ENCODE measurements at regions not wholly inside any gene's neighbourhood (a gene's known extent, or its start where the extent isn't known, plus 50 kb on each side); places are given as distances from the start of the nearest gene placed in this dataset.
"Not testable (repeated sequence)": the region's sequence is repeated elsewhere in the genome, so short reads cannot be mapped to it uniquely, and the experiment has no call there.

GRCh38 chr16:32039919-32040318 is 166.3 kb downstream of the ZNF267 start:
- intact Hi-C loops (cut with DNase I); H3K9me3 ChIP-seq; H3K27me3 ChIP-seq; H3K27ac ChIP-seq; H3K36me3 ChIP-seq; DNase-seq (ENCODE audit: extremely low spot score in 2 of 2); H3K4me1 ChIP-seq; H3K4me3 ChIP-seq: not testable (repeated sequence)

DNA sequence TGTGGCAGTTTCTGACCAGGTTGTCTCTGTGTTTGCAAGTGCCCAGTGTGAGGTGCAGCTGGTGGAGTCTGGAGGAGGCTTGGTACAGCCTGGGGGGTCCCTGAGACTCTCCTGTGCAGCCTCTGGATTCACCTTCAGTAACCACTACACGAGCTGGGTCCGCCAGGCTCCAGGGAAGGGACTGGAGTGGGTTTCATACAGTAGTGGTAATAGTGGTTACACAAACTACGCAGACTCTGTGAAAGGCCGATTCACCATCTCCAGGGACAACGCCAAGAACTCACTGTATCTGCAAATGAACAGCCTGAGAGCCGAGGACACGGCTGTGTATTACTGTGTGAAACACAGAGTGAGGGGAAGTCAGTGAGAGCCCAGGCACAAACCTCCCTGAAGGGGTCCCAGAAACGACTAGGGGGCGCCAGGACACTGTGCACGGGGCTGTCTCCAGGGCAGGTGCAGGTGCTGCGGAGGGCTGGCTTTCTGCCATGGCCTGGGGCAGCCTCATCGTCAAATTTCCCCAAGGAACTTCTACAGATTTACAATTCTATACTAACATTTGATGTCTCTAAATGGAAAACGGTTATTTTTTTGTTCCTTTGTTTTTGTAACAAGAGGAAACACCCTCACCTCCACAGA is 187.0 kb upstream of the TP53TG3D start:
- H3K4me1 ChIP-seq; H3K36me3 ChIP-seq; H3K27me3 ChIP-seq; H3K4me3 ChIP-seq; intact Hi-C loops (cut with DNase I); H3K27ac ChIP-seq; H3K9me3 ChIP-seq: not testable (repeated sequence)
- DNase-seq (ENCODE audit: extremely low spot score in 2 of 2), result peak in 1 of 2 donors; percentile 40

- H3K36me3 ChIP-seq; H3K4me3 ChIP-seq; intact Hi-C loops (cut with DNase I); H3K27me3 ChIP-seq; H3K9me3 ChIP-seq; H3K4me1 ChIP-seq; H3K27ac ChIP-seq; DNase-seq (ENCODE audit: extremely low spot score in 2 of 2): not testable (repeated sequence)
Measured at GRCh38 chr16:32071586-32071985, 181.5 kb upstream of the TP53TG3D start.

- DNase-seq (ENCODE audit: extremely low spot score in 2 of 2); H3K4me3 ChIP-seq; H3K36me3 ChIP-seq; H3K4me1 ChIP-seq; intact Hi-C loops (cut with DNase I); H3K27ac ChIP-seq; H3K9me3 ChIP-seq; H3K27me3 ChIP-seq: not testable (repeated sequence)
Measured at GRCh38 chr16:32083891-32084290, 169.2 kb upstream of the TP53TG3D start.

DNA sequence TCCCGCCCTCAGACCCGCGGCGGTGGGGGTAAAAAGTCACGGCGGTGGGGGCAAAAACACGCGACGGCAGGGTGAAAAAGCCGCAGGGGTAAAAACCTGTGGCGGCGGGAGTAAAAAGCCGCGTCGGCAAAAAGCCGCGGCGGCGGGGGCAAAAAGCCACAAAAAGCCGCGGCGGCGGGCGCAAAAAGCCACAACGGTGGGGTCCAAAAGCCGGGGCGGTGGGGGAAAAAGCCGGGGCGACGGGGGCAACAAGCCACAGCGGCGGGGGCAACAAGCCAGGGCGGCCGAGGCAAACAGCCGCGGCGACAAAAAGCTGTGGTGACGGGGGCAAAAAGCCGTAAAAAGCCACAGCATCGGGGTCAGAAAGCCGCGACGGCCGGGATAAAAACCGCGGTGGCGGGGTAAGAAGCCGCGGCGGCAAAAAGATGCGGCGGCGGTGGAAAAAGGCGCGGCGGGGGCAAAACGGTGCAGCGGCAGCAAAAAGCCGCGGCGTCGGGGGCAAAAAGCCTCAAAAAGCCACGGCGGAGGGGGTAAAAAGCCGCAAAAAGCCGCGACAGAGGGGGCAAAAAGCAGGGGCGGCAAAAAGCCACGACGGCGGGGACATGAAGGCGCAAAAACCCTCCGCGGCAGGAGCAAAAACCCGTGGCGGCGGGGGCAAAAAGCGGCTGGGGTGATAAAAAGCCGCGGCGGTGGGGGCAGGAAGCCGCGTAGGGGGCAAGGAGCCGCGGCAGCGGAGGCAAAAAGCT is 168.3 kb upstream of the TP53TG3D start:
- peak overlapping the region in 1 of 2 donors; percentile 26 for H3K4me3 ChIP-seq
- intact Hi-C loops (cut with DNase I); H3K4me1 ChIP-seq; H3K27ac ChIP-seq; DNase-seq (ENCODE audit: extremely low spot score in 2 of 2); H3K9me3 ChIP-seq; H3K36me3 ChIP-seq; H3K27me3 ChIP-seq: not testable (repeated sequence)

DNA sequence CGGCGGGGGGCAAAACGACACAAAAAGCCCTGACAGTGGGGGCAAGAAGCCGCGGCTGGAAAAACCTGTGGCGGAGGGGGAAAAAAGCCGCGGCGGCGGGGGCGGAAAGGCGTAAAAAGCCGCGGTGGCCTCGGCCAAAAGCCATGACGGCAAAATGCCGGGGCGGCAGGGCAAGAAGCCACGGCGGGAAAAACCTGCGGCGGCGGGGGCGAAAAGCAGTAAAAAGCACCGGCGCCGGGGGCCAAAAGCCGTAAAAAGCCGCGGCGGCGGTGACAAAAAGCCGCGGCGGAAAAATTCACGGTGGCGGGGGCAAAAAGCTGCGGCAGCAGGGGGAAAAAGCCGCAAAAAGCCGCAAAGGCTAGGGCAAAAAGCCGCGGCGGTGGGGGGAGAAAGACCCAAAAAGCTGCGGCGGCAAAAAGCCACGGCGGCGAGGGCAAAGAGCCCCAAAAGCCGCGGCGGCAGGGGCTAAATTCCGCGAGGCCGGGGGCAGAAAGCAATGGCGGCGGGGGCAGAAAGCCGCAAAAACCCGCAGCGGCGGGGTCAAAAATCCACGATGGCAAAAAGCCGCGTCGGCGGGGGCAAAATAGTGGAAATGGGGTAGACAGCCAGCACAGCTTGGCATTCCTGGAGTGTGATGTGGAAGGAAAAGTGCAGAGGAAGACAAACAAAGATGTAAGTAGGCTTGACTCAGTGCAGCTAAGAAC is 167.5 kb upstream of the TP53TG3D start:
- DNase-seq (ENCODE audit: extremely low spot score in 2 of 2); H3K27me3 ChIP-seq; intact Hi-C loops (cut with DNase I): not testable (repeated sequence)

GRCh38 chr16:32115562-32115961 is 137.5 kb upstream of the TP53TG3D start:
- H3K36me3 ChIP-seq; intact Hi-C loops (cut with DNase I): not testable (repeated sequence)
- peak in 1 of 2 donors; percentile 70 for DNase-seq (ENCODE audit: extremely low spot score in 2 of 2)

More for the DNA sequence above, 167.5 kb upstream of the TP53TG3D start:
- not testable (repeated sequence) for H3K36me3 ChIP-seq, H3K27ac ChIP-seq, H3K9me3 ChIP-seq, H3K4me1 ChIP-seq
- H3K4me3 ChIP-seq, result peak overlapping the region in 1 of 2 donors; percentile 26

DNA sequence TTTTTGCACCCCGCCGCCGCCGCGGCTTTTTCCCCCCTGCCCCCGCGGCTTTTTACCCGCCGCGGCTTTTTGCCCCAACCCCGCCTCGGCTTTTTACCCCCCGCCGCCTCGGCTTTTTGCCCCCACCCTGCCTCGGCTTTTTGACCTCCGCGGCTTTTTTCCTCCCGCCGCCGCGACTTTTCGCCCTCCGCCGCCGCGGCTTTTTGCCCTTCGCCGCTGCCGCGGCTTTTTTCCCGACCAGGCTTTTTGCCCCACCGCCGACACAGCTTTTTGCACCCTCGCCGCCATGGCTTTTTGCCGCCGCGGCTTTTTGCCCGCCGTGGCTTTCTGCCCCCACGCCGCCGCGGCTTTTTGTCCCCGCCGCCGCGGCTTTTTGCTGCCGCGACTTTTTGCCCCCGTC is 137.0 kb upstream of the TP53TG3D start:
- Histone ChIP-seq H3K9me3 (no peaks in the 10 kb centered on the region), H3K27ac (no peak overlapping the region), H3K4me1 (peaks cover 7% of the 10 kb centered on the region), H3K4me3 (peak overlapping the region in 1 of 2 donors; percentile 42), H3K36me3 (no peaks in the 10 kb centered on the region), H3K27me3 (no peaks in the 10 kb centered on the region)
- TF ChIP-seq POLR2A (IDR thresholded peaks at IDR 0.05) (no peak), POLR2AphosphoS5 (IDR thresholded peaks at IDR 0.05; ENCODE audit: insufficient read depth in 1 of 2, low read depth in 1 of 2) (no peak), CTCF (IDR thresholded peaks at IDR 0.05) (no peak)
- intact Hi-C loops (cut with DNase I), result no loop called here
- DNase-seq (ENCODE audit: extremely low spot score in 2 of 2), result no peak

More at GRCh38 chr16:32115562-32115961, 137.5 kb upstream of the TP53TG3D start:
- not testable (repeated sequence) for H3K4me1 ChIP-seq, H3K27me3 ChIP-seq, H3K9me3 ChIP-seq, H3K27ac ChIP-seq
- peak overlapping the region in 1 of 2 donors; percentile 42 for H3K4me3 ChIP-seq

GRCh38 chr16:32116533-32116932 is 136.6 kb upstream of the TP53TG3D start:
- intact Hi-C loops (cut with DNase I); DNase-seq (ENCODE audit: extremely low spot score in 2 of 2); H3K9me3 ChIP-seq; H3K36me3 ChIP-seq; H3K27ac ChIP-seq; H3K4me1 ChIP-seq; H3K27me3 ChIP-seq: not testable (repeated sequence)
- peak overlapping the region in 1 of 2 donors; percentile 42 for H3K4me3 ChIP-seq

GRCh38 chr16:32120372-32120771 is 132.7 kb upstream of the TP53TG3D start:
- intact Hi-C loops (cut with DNase I); H3K4me3 ChIP-seq; H3K9me3 ChIP-seq; DNase-seq (ENCODE audit: extremely low spot score in 2 of 2); H3K36me3 ChIP-seq; H3K27me3 ChIP-seq; H3K27ac ChIP-seq; H3K4me1 ChIP-seq: not testable (repeated sequence)

DNA sequence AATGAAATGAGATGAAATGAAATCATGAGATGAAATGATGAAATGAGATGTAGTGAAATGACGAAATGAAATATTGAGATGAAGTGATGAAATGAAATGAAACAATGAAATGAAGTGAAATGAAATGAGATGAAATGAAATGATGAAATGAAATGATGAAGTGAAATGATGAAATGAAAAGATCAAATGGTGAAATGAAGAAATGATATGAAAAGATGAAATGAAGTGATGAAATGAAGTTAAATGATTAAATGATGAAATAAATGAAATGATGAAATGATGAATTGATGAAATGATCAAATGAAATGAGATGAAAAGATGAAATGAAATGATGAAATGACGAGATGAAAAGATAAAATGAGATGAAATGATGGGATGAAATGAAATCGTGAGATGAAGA is 132.3 kb upstream of the TP53TG3D start:
- intact Hi-C loops (cut with DNase I); H3K4me3 ChIP-seq: not testable (repeated sequence)

DNA sequence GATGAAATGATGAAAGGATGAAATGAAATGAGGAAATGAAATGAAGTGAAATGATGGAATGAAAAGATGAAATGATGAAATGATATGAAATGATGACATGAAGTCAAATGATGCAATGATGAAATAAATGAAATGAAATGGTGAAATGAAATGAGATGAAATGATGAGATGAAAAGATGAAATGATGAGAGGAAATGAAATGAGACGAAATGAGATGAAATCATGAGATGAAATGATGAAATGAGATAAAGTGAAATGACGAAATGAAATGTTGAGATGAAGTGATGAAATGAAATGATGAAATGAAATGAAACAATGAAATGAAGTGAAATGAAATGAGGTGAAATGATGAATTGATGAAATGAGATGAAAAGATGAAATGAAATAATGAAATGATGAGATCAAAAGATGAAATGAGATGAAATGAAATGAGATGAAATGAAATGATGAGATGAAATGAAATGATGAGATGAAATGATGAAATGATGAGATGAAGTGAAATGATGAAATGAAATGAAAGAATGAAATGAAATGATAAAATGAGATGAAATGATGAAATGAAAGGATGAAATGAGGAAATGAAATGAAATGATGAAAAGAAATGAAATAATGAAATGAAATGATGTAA is 131.7 kb upstream of the TP53TG3D start:
- H3K27me3 ChIP-seq; H3K27ac ChIP-seq; H3K36me3 ChIP-seq; H3K4me1 ChIP-seq; DNase-seq (ENCODE audit: extremely low spot score in 2 of 2); H3K4me3 ChIP-seq; intact Hi-C loops (cut with DNase I); H3K9me3 ChIP-seq: not testable (repeated sequence)

More for the DNA sequence above, 132.3 kb upstream of the TP53TG3D start:
- not testable (repeated sequence) for H3K4me1 ChIP-seq; H3K9me3 ChIP-seq; H3K36me3 ChIP-seq; H3K27ac ChIP-seq; DNase-seq (ENCODE audit: extremely low spot score in 2 of 2); H3K27me3 ChIP-seq
